Mucosa of descending colon (tissue), 3 donors: ENCODE measurements at regions not wholly inside any gene's neighbourhood (a gene's known extent, or its start where the extent isn't known, plus 50 kb on each side); places are given as distances from the start of the nearest gene placed in this dataset.
"Not testable (repeated sequence)": the region's sequence is repeated elsewhere in the genome, so short reads cannot be mapped to it uniquely, and the experiment has no call there.

Experiments
- ATAC-seq: fragments of 200-7000 bp; cut with Tn5 transposase; one replicate; pipeline ENCODE4 v1.9.1; 2020; ENCODE audit warnings: mild to moderate bottlenecking, moderate library complexity
- DNase-seq, 3 donors: peaks; one replicate each; pipeline ENCODE4 v3.0.0-alpha.2; 2020
- H3K36me3 ChIP-seq: fragments of 200-600 bp; one replicate; pipeline ENCODE4 v1.8.0; 2021; ENCODE audit warnings: low read depth, mild to moderate bottlenecking
- H3K4me1 ChIP-seq: fragments of 200-600 bp; one replicate; pipeline ENCODE4 v1.8.0; 2021; ENCODE audit warnings: low read depth, mild to moderate bottlenecking
- H3K4me3 ChIP-seq: fragments of 200-600 bp; one replicate; pipeline ENCODE4 v1.8.0; 2021; ENCODE audit warnings: mild to moderate bottlenecking
- H3K9me3 ChIP-seq: fragments of 200-600 bp; one replicate; pipeline ENCODE4 v1.8.0; 2021; ENCODE audit warnings: mild to moderate bottlenecking
- intact Hi-C, 2 donors: fragments of 100-400 bp; cut with DNase I in 1 of 2; cut with micrococcal nuclease in 1 of 2; formaldehyde crosslinking; loops; one replicate each; pipeline versions ENCODE4 v1.11.0 to v1.11.1; 2022; cut with DNase I, micrococcal nuclease
- TF ChIP-seq, protein P1 (sequence below): fragments of 200-600 bp; IDR thresholded peaks from one replicate; pipeline ENCODE4 v1.8.0; 2022; ENCODE audit warnings: antibody characterized with exemption, mild to moderate bottlenecking
- donor health status: DM: no; HTN: no; CAD: no; lungs with moderate emphysema.
- donor health status: DM: no; HTN: no; CAD: no.
- donor health status: DM: no; HTN: yes; CAD: no.

- H3K9me3 ChIP-seq = peaks cover 9% of the 10 kb centered on the region
- H3K36me3 ChIP-seq = no peaks in the 10 kb centered on the region
- ATAC-seq = no peak
- no peak for DNase-seq
- no peak overlapping the region for H3K4me3 ChIP-seq
- no peaks in the 10 kb centered on the region for H3K4me1 ChIP-seq
- intact Hi-C loops = no loop called here
- TF ChIP-seq, protein P1, sequence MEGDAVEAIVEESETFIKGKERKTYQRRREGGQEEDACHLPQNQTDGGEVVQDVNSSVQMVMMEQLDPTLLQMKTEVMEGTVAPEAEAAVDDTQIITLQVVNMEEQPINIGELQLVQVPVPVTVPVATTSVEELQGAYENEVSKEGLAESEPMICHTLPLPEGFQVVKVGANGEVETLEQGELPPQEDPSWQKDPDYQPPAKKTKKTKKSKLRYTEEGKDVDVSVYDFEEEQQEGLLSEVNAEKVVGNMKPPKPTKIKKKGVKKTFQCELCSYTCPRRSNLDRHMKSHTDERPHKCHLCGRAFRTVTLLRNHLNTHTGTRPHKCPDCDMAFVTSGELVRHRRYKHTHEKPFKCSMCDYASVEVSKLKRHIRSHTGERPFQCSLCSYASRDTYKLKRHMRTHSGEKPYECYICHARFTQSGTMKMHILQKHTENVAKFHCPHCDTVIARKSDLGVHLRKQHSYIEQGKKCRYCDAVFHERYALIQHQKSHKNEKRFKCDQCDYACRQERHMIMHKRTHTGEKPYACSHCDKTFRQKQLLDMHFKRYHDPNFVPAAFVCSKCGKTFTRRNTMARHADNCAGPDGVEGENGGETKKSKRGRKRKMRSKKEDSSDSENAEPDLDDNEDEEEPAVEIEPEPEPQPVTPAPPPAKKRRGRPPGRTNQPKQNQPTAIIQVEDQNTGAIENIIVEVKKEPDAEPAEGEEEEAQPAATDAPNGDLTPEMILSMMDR = no peak
Observed at GRCh38 chr7:67663644-67664043, 667.0 kb downstream of the TYW1 start.

DNA sequence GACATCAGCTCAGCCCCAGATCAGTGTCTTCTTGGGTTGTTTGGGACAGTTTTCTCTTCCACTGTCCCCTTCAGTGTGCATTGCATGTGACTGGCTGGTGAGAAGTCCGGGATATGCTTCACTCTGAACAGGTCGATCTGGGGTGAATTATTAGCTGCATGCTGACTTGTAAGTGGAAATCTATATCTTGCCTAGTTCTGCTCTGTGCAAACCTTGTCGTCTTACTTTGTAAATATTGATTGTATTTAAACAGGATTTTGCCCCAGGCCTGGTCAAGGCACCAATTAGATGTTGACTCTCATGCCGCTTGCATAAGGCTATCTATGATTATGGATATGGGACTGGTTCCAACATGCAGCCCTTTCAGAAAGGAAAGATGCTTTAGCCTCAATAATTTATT is 669.7 kb downstream of the TYW1 start:
- H3K36me3 ChIP-seq, H3K4me1 ChIP-seq, H3K4me3 ChIP-seq, ATAC-seq, DNase-seq, intact Hi-C loops: not testable (repeated sequence)
- peaks cover 21% of the 10 kb centered on the region for H3K9me3 ChIP-seq

DNA sequence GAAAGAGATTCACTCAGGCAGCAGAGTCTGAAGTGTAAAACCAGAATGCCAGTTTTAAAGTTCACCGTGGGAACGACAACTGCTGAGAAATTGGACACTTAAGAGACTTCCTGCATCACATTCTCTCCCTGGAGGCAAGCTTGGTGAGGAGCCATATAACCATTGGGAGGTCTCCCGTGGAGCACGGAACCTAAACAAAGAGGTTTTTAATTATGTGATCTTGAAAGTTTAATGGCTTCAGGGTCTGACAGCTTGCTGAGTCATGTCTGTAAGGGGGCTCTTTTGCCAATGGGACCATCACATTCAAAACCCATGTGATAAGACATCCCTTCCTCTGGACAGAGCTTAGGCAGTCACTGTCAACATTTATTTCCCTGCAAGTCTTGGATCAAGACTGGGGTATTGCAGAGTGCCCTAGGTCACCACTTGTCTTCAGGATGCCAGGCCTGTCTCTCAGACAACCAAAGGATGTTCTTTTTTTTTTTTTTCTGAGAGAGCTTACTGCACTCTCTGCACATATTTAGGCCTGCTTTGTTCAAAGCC is 674.4 kb downstream of the TYW1 start:
- intact Hi-C loops = no loop called here
- Histone ChIP-seq H3K4me3 (no peak overlapping the region), H3K9me3 (peaks cover 43% of the 10 kb centered on the region), H3K36me3 (no peaks in the 10 kb centered on the region), H3K4me1 (no peaks in the 10 kb centered on the region)
- TF ChIP-seq, protein P1 = no peak
- DNase-seq = no peak
- ATAC-seq = no peak

DNA sequence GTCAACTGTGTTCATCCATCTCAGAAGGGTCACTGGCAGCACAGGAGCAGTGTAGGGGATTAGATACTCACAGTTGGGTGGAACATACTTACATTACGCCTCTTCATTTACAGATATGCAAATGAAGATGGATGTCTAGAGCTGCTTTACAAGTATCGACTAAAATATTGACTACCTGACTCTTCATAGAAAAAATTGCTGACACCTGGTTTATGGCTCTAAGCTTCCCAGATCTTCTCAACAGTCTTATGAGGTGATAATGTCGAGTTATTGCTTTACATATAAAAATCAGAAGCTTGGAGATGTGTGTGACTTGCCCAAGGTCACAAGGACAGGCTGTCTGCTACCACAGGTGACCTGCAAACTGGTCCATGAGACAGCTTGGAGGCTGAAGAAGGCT is 677.2 kb downstream of the TYW1 start:
- H3K9me3 ChIP-seq = peaks cover 54% of the 10 kb centered on the region
- TF ChIP-seq, protein P1 = no peak
- no peaks in the 10 kb centered on the region for H3K4me1 ChIP-seq
- intact Hi-C loops = no loop called here
- ATAC-seq (no peak), DNase-seq (no peak)
- H3K4me3 ChIP-seq = no peak overlapping the region
- H3K36me3 ChIP-seq = no peaks in the 10 kb centered on the region

DNA sequence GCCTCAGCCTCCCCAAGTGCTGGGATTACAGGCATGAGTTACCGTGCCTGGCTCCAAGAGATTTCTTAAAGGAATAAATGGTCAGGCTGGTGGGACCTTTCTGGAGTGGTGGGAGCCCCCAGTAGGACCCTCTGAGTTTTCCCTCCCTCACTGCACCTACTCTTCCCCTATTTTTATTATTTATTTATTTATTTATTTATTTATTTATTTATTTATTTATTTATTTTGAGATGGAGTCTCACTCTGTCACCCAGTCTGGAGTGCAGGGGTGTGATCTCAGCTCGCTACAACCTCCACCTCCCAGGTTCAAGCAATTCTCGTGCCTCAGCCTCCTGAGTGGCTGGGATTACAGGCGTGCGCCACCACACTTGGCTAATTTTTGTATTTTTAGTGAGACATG is 678.2 kb downstream of the TYW1 start:
- peaks cover 50% of the 10 kb centered on the region for H3K9me3 ChIP-seq
- DNase-seq, H3K36me3 ChIP-seq, H3K4me1 ChIP-seq, ATAC-seq, H3K4me3 ChIP-seq, intact Hi-C loops: not testable (repeated sequence)

DNA sequence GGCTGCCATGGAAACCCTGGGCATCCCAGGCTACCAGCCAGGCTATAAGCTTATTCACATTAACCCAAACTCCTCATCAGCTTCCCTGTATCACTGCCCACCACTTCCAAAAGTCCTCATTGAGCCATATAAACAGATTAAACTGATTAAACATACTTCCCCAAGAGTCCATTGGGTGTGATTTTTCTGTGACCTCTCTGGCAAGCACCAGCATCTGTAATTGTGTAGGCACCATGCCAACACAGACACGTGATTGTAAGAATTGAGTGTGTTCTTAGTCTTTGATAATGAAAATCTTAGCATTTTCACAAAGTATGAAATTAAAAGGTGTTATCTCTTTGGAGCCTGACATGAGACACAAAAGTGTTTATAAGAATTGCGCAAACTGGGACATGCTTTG is 679.3 kb downstream of the TYW1 start:
- intact Hi-C loops = no loop called here

More for the DNA sequence above, 679.3 kb downstream of the TYW1 start:
- H3K9me3 ChIP-seq = peaks cover 47% of the 10 kb centered on the region
- no peaks in the 10 kb centered on the region for H3K4me1 ChIP-seq
- no peak overlapping the region for H3K4me3 ChIP-seq
- DNase-seq = no peak
- no peaks in the 10 kb centered on the region for H3K36me3 ChIP-seq
- ATAC-seq = no peak
- TF ChIP-seq, protein P1 = no peak
